ENCODE measurements at regions not wholly inside any gene's neighbourhood (a gene's known extent, or its start where the extent isn't known, plus 50 kb on each side); places are given as distances from the start of the nearest gene placed in this dataset.

- Histone ChIP-seq H3K4me3 (ENCODE audit: low read depth in 1 of 3, low read length in 3 of 3) (no peak overlapping the region), H3K27ac (ENCODE audit: low read depth in 1 of 2, low read length in 2 of 2) (no peak overlapping the region), H3K9ac (ENCODE audit: low read depth in 1 of 2, low read length in 2 of 2) (no peak overlapping the region), H3K27me3 (ENCODE audit: control insufficient read depth in 4 of 4, insufficient read depth in 4 of 4, low read length in 3 of 4) (no peaks in the 10 kb centered on the region), H3K36me3 (ENCODE audit: control insufficient read depth in 4 of 4, insufficient read depth in 3 of 4, low read depth in 1 of 4, low read length in 3 of 4) (no peaks in the 10 kb centered on the region), H3K9me3 (ENCODE audit: control insufficient read depth in 4 of 4, low read length in 3 of 4) (no peaks in the 10 kb centered on the region), H3K4me1 (ENCODE audit: control insufficient read depth in 4 of 4, insufficient read depth in 4 of 4, low read length in 3 of 4) (no peaks in the 10 kb centered on the region)
- TF ChIP-seq RAD21 (IDR thresholded peaks at IDR 0.05) (no peak), YY1 (IDR thresholded peaks at IDR 0.05) (no peak), HNF4A (conservative IDR thresholded peaks at IDR 0.05) (no peak), JUND (IDR thresholded peaks at IDR 0.05) (no peak), REST (IDR thresholded peaks at IDR 0.05) (no peak)
- TF ChIP-seq, protein P1, sequence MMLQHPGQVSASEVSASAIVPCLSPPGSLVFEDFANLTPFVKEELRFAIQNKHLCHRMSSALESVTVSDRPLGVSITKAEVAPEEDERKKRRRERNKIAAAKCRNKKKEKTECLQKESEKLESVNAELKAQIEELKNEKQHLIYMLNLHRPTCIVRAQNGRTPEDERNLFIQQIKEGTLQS (IDR thresholded peaks at IDR 0.05) = no peak
- TF ChIP-seq, protein P2, sequence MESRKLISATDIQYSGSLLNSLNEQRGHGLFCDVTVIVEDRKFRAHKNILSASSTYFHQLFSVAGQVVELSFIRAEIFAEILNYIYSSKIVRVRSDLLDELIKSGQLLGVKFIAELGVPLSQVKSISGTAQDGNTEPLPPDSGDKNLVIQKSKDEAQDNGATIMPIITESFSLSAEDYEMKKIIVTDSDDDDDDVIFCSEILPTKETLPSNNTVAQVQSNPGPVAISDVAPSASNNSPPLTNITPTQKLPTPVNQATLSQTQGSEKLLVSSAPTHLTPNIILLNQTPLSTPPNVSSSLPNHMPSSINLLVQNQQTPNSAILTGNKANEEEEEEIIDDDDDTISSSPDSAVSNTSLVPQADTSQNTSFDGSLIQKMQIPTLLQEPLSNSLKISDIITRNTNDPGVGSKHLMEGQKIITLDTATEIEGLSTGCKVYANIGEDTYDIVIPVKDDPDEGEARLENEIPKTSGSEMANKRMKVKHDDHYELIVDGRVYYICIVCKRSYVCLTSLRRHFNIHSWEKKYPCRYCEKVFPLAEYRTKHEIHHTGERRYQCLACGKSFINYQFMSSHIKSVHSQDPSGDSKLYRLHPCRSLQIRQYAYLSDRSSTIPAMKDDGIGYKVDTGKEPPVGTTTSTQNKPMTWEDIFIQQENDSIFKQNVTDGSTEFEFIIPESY (IDR thresholded peaks at IDR 0.05) = no peak
- TF ChIP-seq, protein P3, sequence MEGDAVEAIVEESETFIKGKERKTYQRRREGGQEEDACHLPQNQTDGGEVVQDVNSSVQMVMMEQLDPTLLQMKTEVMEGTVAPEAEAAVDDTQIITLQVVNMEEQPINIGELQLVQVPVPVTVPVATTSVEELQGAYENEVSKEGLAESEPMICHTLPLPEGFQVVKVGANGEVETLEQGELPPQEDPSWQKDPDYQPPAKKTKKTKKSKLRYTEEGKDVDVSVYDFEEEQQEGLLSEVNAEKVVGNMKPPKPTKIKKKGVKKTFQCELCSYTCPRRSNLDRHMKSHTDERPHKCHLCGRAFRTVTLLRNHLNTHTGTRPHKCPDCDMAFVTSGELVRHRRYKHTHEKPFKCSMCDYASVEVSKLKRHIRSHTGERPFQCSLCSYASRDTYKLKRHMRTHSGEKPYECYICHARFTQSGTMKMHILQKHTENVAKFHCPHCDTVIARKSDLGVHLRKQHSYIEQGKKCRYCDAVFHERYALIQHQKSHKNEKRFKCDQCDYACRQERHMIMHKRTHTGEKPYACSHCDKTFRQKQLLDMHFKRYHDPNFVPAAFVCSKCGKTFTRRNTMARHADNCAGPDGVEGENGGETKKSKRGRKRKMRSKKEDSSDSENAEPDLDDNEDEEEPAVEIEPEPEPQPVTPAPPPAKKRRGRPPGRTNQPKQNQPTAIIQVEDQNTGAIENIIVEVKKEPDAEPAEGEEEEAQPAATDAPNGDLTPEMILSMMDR (IDR thresholded peaks at IDR 0.05; ENCODE audit: low read depth, low read length, missing input control) = no peak
- TF ChIP-seq, protein P4, sequence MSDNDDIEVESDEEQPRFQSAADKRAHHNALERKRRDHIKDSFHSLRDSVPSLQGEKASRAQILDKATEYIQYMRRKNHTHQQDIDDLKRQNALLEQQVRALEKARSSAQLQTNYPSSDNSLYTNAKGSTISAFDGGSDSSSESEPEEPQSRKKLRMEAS (IDR thresholded peaks at IDR 0.05) = no peak
- no peak for DNase-seq (ENCODE audit: low spot score)
- 75% methylated on average over 1 of the region's 1 CpG for WGBS
These were observed 137.0 kb upstream of the SMIM31 start for GRCh38 chr4:164616961-164617360.

- no peak for DNase-seq (ENCODE audit: low spot score)
- Histone ChIP-seq H3K27ac (ENCODE audit: low read depth in 1 of 2, low read length in 2 of 2) (no peak overlapping the region), H3K36me3 (ENCODE audit: control insufficient read depth in 4 of 4, insufficient read depth in 3 of 4, low read depth in 1 of 4, low read length in 3 of 4) (no peaks in the 10 kb centered on the region), H3K9me3 (ENCODE audit: control insufficient read depth in 4 of 4, low read length in 3 of 4) (no peaks in the 10 kb centered on the region), H3K4me1 (ENCODE audit: control insufficient read depth in 4 of 4, insufficient read depth in 4 of 4, low read length in 3 of 4) (no peaks in the 10 kb centered on the region), H3K4me3 (ENCODE audit: low read depth in 1 of 3, low read length in 3 of 3) (no peak overlapping the region), H3K9ac (ENCODE audit: low read depth in 1 of 2, low read length in 2 of 2) (no peak overlapping the region), H3K27me3 (ENCODE audit: control insufficient read depth in 4 of 4, insufficient read depth in 4 of 4, low read length in 3 of 4) (no peaks in the 10 kb centered on the region)
- TF ChIP-seq GABPA (IDR thresholded peaks at IDR 0.05 in 1 of 2, conservative IDR thresholded peaks at IDR 0.05 in 1 of 2) (no peak), RXRA (IDR thresholded peaks at IDR 0.05) (no peak), RAD21 (IDR thresholded peaks at IDR 0.05) (no peak), SP1 (IDR thresholded peaks at IDR 0.05) (no peak), NR2F2 (IDR thresholded peaks at IDR 0.05) (no peak), FOXA1 (IDR thresholded peaks at IDR 0.05) (no peak), FOXA2 (IDR thresholded peaks at IDR 0.05) (no peak), JUND (IDR thresholded peaks at IDR 0.05) (no peak), EGR1 (IDR thresholded peaks at IDR 0.05; ENCODE audit: low read depth in 2 of 2) (no peak), TAF1 (conservative IDR thresholded peaks at IDR 0.05) (no peak), YY1 (IDR thresholded peaks at IDR 0.05) (no peak), HNF4A (conservative IDR thresholded peaks at IDR 0.05) (no peak)
- TF ChIP-seq, protein P1 (IDR thresholded peaks at IDR 0.05) = no peak
- TF ChIP-seq, protein P3 (IDR thresholded peaks at IDR 0.05; ENCODE audit: low read depth, low read length, missing input control) = no peak
- TF ChIP-seq, protein P2 (IDR thresholded peaks at IDR 0.05) = no peak
- TF ChIP-seq, protein P4 (IDR thresholded peaks at IDR 0.05) = no peak
These were observed 136.5 kb upstream of the SMIM31 start for GRCh38 chr4:164617426-164617825.

All from liver (tissue), 8 donors.